GM19468 (cell line): ENCODE measurements at regions not wholly inside any gene's neighbourhood (a gene's known extent, or its start where the extent isn't known, plus 50 kb on each side); places are given as distances from the start of the nearest gene placed in this dataset.
"Not testable (repeated sequence)": the region's sequence is repeated elsewhere in the genome, so short reads cannot be mapped to it uniquely, and the experiment has no call there.

Experiments
- ATAC-seq: cut with Tn5 transposase; IDR thresholded peaks from one replicate; pipeline ENCODE4 v1.9.1; 2021; ENCODE audit warnings: mild to moderate bottlenecking, moderate library complexity, moderate number of reproducible peaks; ENCODE audit not compliant: unreplicated experiment; ENCODE audit errors: extremely low read depth

DNA sequence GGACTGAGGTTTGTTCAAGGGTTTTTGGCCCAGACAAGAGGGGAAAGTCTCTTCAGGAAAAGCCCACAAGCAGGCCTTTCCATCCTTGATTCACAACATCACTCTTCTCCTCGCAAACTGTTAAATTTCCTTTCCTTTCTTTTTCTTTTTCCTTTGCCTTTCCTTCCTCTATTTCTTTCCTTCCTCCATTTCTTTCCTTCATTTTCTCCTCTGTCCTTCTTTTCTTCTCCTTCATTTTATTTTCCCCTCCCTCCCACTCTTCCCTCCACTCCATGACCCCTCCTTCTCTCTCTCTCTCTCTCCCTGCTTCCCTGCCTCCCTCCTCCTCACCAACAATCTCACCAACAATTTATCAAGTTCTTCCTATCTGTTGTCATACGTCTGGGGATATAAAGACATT lies 89.1 kb downstream of the FAM72B start:
- not testable (repeated sequence) for ATAC-seq

DNA sequence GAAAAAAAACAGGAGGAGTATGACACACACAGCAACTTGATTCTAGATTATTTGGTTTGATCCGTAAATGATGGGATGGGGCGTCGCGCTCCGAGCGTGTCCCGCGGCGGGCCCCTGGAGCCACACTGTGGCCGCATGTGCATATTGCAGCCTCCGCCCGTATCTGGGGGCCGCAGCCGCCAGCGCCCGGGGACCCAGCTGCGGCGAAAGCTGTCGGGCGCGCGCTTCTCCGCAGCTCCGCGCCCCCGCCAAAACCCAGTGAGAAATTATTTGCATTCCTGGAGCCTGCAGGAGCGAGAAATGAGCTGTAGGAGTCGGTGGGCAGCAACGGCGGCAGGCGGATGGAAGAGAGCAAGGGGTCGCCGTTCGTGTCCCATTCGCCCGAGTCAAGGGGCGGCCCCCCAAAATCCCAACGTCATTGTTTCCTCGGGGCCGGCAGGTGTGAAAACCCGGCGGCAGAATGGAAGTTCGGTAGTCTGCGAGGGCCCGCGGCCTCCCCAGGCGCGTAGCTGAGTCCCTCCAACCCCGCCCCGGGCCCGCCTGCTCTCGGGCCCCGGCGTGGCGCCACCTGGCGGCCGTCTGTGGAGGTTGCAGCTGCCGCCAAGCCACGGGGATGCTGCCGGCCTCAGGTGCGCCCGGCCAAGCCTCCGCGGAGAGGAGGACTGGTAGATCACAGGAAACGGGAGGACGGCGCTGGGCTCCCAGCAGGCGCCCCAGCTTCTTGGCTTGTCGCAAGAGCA lies 86.8 kb downstream of the FAM72B start:
- ATAC-seq, result peak; percentile 92

DNA sequence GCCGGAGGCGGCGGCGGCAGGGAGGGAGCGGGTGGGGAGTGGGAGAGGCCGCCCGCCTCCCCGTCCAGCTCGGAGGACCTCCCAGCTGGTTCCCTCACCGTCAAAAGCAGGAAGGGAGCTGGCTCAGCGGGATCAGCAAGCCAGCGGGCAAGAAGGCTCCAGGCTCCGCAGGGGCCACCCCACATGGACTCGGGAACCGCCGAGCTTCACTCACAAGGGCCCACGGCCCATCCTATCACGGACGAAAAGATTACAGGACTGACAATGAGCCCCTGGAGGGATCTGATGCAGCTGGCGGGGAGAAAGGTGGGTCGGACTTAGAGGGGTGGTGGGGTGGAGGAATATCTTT lies 86.3 kb downstream of the FAM72B start:
- not testable (repeated sequence) for ATAC-seq

DNA sequence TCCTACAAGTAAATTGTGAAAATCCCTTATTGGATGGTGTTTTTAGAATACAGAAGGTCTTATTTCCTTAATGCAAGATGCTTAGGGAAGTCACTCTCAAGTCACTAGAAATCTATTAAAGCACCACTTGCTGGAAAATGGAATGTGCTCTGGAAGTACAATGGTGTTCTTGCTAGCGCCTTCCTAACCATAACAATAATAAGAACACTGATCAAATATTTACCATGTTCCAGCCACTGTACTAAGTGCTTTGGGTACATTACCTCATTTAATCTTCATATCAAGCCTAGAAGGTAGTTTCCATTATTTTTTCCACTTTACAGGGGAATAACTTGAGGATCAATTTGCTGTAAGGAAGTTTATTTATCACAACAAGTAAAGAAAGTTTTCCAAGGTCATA lies 75.1 kb downstream of the FAM72B start:
- not testable (repeated sequence) for ATAC-seq

DNA sequence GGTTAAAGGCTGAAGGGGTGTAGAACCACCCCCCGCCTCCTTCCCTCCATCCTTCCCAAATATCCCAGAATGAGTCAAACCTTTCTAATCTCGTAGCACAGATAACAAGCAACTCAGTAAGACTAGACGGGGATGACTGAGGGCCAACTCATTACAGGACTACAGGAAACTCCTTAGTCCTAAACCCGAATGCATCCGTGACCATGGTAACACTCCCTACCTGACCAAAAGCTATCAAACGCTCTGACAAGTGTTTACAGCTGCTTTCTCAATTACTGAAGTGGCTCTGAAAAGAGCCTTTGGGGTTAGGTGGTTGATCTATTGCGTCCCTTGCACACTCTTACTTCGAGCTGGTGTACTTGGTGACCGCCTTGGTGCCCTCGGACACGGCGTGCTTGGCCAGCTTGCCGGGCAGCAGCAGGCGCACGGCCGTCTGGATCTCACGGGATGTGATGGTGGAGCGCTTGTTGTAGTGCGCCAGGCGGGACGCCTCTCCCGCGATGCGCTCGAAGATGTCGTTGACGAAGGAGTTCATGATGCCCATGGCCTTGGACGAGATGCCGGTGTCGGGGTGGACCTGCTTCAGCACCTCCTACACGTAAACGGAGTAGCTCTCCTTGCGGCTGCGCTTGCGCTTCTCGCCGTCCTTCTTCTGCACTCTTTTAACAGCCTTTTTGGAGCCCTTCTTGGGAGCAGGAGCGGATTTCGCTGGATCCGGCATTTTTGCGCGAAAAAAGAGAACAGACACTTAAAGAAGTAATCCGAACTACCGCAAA lies 67.4 kb downstream of the FAM72B start:
- ATAC-seq, result not testable (repeated sequence)

DNA sequence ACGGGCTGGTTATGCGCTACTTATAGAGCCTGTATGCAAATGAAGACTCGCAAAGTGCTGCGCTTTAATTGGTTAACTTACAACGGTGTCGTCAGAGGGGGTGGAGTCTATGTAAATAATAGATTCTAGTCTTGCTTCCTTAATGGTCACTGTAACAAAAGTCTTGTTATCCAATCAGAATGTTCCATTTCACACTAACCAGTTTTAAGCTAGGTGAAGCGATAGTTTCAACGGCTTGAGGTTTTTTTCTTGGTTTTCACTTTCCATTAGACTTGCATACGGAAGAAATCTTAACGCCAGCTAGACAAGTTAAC lies 66.9 kb downstream of the FAM72B start:
- not testable (repeated sequence) for ATAC-seq

DNA sequence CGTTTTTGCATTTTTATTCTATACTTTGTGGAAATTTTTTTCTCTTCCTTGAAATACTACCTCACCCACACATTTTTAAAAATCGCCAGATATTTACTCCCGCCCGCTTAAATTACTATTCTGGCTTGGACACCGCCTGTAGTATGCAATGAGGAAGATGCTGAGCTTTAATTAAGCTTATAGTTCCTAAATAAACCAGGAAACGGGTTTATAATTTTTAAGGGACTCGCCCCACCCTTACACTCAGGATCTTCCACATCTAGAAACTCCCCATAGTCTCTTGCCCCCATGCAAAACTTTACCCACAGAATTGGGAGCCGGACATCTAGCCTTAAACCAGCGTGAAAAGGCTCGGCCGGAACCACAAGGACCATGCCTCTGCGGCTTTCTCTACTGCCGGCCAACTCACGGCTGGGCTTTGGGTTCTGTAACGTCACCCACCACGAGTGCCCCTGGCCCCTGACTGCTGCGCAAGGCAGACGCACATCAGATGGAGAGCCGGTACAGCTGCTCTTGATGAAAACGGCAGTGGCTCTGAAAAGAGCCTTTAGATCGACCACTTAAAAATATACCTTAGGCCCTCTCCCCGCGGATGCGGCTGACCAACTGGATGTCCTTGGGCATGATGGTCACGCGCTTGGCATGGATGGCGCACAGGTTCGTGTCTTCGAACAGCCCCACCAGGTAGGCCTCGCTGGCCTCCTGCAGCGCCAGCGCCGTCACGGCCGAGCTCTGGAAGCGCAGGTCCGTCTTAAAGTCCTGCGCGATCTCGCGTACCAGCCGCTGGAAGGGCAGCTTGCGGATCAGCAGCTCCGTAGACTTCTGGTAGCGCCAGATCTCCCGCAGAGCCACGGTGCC lies 66.3 kb downstream of the FAM72B start:
- not testable (repeated sequence) for ATAC-seq
